ENCODE measurements at regions not wholly inside any gene's neighbourhood (a gene's known extent, or its start where the extent isn't known, plus 50 kb on each side); places are given as distances from the start of the nearest gene placed in this dataset.

- TF ChIP-seq CTCF (conservative IDR thresholded peaks at IDR 0.05; ENCODE audit: low read depth, low read length) (no peak), EZH2 (IDR thresholded peaks at IDR 0.05; ENCODE audit: borderline replicate concordance, low read depth, low read length, poor library complexity, severe bottlenecking) (no peak)
These were observed 210.3 kb downstream of the PTPRC start for GRCh38 chr1:198849093-198849492.

Measured in A673 (cell line).